Endothelial cell of umbilical vein (primary cell): ENCODE measurements at regions not wholly inside any gene's neighbourhood (a gene's known extent, or its start where the extent isn't known, plus 50 kb on each side); places are given as distances from the start of the nearest gene placed in this dataset.

Experiments
- BruUV-seq: library from RNA; stranded (reverse); fragments of 400-500 nt; replicated peaks from 2 replicates; lab custom pipeline; 2021; lab: Mats Ljungman, UMichigan
- CTCF ChIA-PET: fragments of 300-600, 350-600 bp; sonication (Branson Sonifier 250); formaldehyde crosslinking; loops from one replicate; lab custom pipeline; 2021; ENCODE audit warnings: antibody characterized with exemption, inconsistent platforms; lab: Charles Lee
- POLR2A ChIA-PET: fragments of 300-600, 350-600 bp; sonication (Branson Sonifier 250); formaldehyde crosslinking; loops from one replicate; lab custom pipeline; 2021; ENCODE audit warnings: antibody characterized with exemption, inconsistent platforms; lab: Charles Lee
- DNase-seq: peaks from one replicate; pipeline ENCODE4 v3.0.0-alpha.2; 2011; ENCODE audit warnings: low read depth, low spot score
- FAIRE-seq: peaks from 2 replicates; lab custom pipeline; 2011; peaks lifted over from hg19 to GRCh38; lab: Jason Lieb, UNC
- H2AFZ ChIP-seq: 2 replicates; pipeline ENCODE4 v1.6.0; 2012; ENCODE audit warnings: low read depth, low read length, control low read depth, inconsistent platforms
- H3K27ac ChIP-seq: 2 replicates; pipeline ENCODE4 v1.5.1; 2011; ENCODE audit warnings: low read depth, mild to moderate bottlenecking, control low read depth, low read length, moderate library complexity; ENCODE audit not compliant: insufficient read depth
- H3K27me3 ChIP-seq, 2 experiments: 2 replicates each; pipeline versions ENCODE4 v1.6.0 to v1.6.1; 2011; ENCODE audit warnings: low read length in 2 of 2, mixed read lengths in 1 of 2; ENCODE audit not compliant: control insufficient read depth in 2 of 2, insufficient read depth in 2 of 2
- H3K36me3 ChIP-seq, 2 experiments: 2 replicates in 1 of 2; 3 replicates in 1 of 2; pipeline ENCODE4 v1.5.1; 2011; ENCODE audit warnings: low read length in 2 of 2, mild to moderate bottlenecking in 1 of 2, moderate library complexity in 1 of 2; ENCODE audit not compliant: control insufficient read depth in 2 of 2, insufficient read depth in 2 of 2; ENCODE audit errors: extremely low read depth in 1 of 2
- H3K4me1 ChIP-seq: 3 replicates; pipeline ENCODE4 v1.5.1; 2011; ENCODE audit warnings: mild to moderate bottlenecking, low read length; ENCODE audit not compliant: control insufficient read depth, insufficient read depth; ENCODE audit errors: extremely low read depth
- H3K4me2 ChIP-seq: 2 replicates; pipeline ENCODE4 v1.6.1; 2011; ENCODE audit warnings: low read length, control low read depth, mixed read lengths; ENCODE audit not compliant: insufficient read depth
- H3K4me3 ChIP-seq, 3 experiments: fragments of 200-600 bp in 1 of 3; sonication (generic), shearing (Covaris generic) in 1 of 3; replicated peaks in 1 of 3; 2 replicates each; pipeline ENCODE4 v1.5.1; 2011 to 2016; ENCODE audit warnings: control low read depth in 3 of 3, low read length in 3 of 3, mild to moderate bottlenecking in 2 of 3, inconsistent platforms in 1 of 3, low read depth in 1 of 3, moderate library complexity in 1 of 3; ENCODE audit not compliant: insufficient read depth in 1 of 3
- H3K79me2 ChIP-seq: 2 replicates; pipeline ENCODE4 v1.6.0; 2012; ENCODE audit warnings: low read length, inconsistent platforms; ENCODE audit not compliant: control insufficient read depth, insufficient read depth
- H3K9ac ChIP-seq: replicated peaks from 2 replicates; pipeline ENCODE3; 2011; ENCODE audit warnings: low read length, control low read depth; ENCODE audit not compliant: insufficient read depth; ENCODE audit errors: extremely low read depth
- H3K9me1 ChIP-seq: replicated peaks from 3 replicates; pipeline ENCODE4 v1.6.0; 2011; ENCODE audit warnings: mild to moderate bottlenecking, low read length; ENCODE audit not compliant: control insufficient read depth, insufficient read depth; ENCODE audit errors: extremely low read depth
- H3K9me3 ChIP-seq: replicated peaks from 2 replicates; pipeline ENCODE4 v1.5.1; 2012; ENCODE audit warnings: low read length, inconsistent platforms; ENCODE audit not compliant: control insufficient read depth, insufficient read depth
- H4K20me1 ChIP-seq: replicated peaks from 2 replicates; pipeline ENCODE3; 2011; ENCODE audit warnings: mild to moderate bottlenecking, low read length; ENCODE audit not compliant: control insufficient read depth, insufficient read depth; ENCODE audit errors: extremely low read depth
- EZH2 ChIP-seq: IDR thresholded peaks from 2 replicates; pipeline ENCODE4 v1.6.1; 2012; ENCODE audit warnings: borderline replicate concordance, low read depth, mild to moderate bottlenecking, moderate library complexity, low read length, inconsistent platforms; ENCODE audit not compliant: severe bottlenecking
- FOS ChIP-seq: IDR thresholded peaks from 2 replicates; pipeline ENCODE4 v1.6.1; 2011; ENCODE audit warnings: mild to moderate bottlenecking, low read length, moderate library complexity, borderline replicate concordance; ENCODE audit not compliant: insufficient read depth
- GATA2 ChIP-seq: IDR thresholded peaks from 2 replicates; pipeline ENCODE4 v1.7.0; 2011; ENCODE audit warnings: low read depth, mild to moderate bottlenecking, moderate library complexity, mixed read lengths, low read length; ENCODE audit not compliant: insufficient read length, insufficient read depth
- MYC ChIP-seq: IDR thresholded peaks from one replicate; pipeline ENCODE4 v1.6.1; 2011; ENCODE audit warnings: mild to moderate bottlenecking, low read depth, low read length
- POLR2A ChIP-seq: IDR thresholded peaks from 2 replicates; pipeline ENCODE4 v1.6.1; 2012; ENCODE audit warnings: low read depth, mild to moderate bottlenecking, control low read depth, low read length
- POLR2AphosphoS5 ChIP-seq: IDR thresholded peaks from 2 replicates; pipeline ENCODE4 v1.6.1; 2012; ENCODE audit warnings: low read depth, mild to moderate bottlenecking, control low read depth, low read length, moderate library complexity; ENCODE audit not compliant: insufficient read depth
- dilution Hi-C: fragments of 300-500 bp; cut with MboI; formaldehyde crosslinking; loops from one replicate; pipeline ENCODE4 v1.15.0; 2019; ENCODE audit warnings: low sequenced_read_pairs; ENCODE audit not compliant: extremely low pct_ligation_motif_present
- intact Hi-C: fragments of 100-400 bp; cut with micrococcal nuclease; formaldehyde crosslinking; loops from one replicate; pipeline ENCODE4 v1.10.0; 2022
- TF ChIP-seq, protein P1 (sequence below), 2 donors: IDR thresholded peaks; 1 replicate in 1 of 2; 2 replicates in 1 of 2; pipeline ENCODE4 v1.5.1; 2011; ENCODE audit warnings: low read length in 2 of 2, mild to moderate bottlenecking in 2 of 2, moderate library complexity in 2 of 2, control low read depth in 1 of 2, inconsistent platforms in 1 of 2, low read depth in 1 of 2; ENCODE audit not compliant: insufficient read depth in 1 of 2; ENCODE audit errors: extremely low read depth in 1 of 2
- TF ChIP-seq, protein P2 (sequence below): IDR thresholded peaks from 2 replicates; pipeline ENCODE4 v1.6.1; 2011; ENCODE audit not compliant: insufficient read depth, insufficient read length

GRCh38 chr1:209268479-209268878, 315.0 kb upstream of the CAMK1G start:
- intact Hi-C loops (no loop called here), dilution Hi-C loops (no loop called here)
- POLR2A ChIA-PET: no interaction called here

DNA sequence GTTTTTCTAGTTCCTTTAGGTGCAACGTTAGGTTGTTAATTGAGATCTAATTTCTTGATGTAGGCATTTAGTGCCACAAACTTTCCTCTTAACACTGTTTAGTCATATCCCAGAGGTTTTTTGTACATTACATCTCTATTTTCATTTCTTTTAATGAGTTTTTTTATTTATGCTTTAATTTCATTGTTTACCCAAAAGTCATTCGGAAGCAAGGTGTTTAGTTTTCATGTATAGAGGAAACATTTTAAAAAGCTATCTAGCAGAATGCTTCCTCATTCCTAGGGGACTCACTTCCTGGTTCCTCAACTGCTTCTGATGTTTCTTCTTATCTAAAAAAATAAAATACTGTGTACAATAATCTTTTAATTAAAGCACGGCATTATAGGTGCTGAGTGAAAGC, 307.2 kb upstream of the CAMK1G start:
- Histone ChIP-seq H2AFZ (no peak overlapping the region), H3K36me3 (no peaks in the 10 kb centered on the region), H3K9me3 (no peaks in the 10 kb centered on the region), H3K27me3 (no peaks in the 10 kb centered on the region), H3K9me1 (no peaks in the 10 kb centered on the region), H3K79me2 (no peaks in the 10 kb centered on the region), H3K27ac (no peak overlapping the region), H3K4me2 (no peak overlapping the region), H3K4me1 (no peaks in the 10 kb centered on the region), H3K4me3 (no peak overlapping the region), H4K20me1 (no peaks in the 10 kb centered on the region), H3K9ac (no peak overlapping the region)
- no peak for FAIRE-seq
- intact Hi-C loops: no loop called here
- CTCF ChIA-PET: no interaction called here
- dilution Hi-C loops: no loop called here
- BruUV-seq: no TSS peak
- no peak for DNase-seq
- POLR2A ChIA-PET: no interaction called here
- TF ChIP-seq MYC (no peak), POLR2AphosphoS5 (no peak), EZH2 (no peak), FOS (no peak), POLR2A (no peak)
- TF ChIP-seq, protein P1, sequence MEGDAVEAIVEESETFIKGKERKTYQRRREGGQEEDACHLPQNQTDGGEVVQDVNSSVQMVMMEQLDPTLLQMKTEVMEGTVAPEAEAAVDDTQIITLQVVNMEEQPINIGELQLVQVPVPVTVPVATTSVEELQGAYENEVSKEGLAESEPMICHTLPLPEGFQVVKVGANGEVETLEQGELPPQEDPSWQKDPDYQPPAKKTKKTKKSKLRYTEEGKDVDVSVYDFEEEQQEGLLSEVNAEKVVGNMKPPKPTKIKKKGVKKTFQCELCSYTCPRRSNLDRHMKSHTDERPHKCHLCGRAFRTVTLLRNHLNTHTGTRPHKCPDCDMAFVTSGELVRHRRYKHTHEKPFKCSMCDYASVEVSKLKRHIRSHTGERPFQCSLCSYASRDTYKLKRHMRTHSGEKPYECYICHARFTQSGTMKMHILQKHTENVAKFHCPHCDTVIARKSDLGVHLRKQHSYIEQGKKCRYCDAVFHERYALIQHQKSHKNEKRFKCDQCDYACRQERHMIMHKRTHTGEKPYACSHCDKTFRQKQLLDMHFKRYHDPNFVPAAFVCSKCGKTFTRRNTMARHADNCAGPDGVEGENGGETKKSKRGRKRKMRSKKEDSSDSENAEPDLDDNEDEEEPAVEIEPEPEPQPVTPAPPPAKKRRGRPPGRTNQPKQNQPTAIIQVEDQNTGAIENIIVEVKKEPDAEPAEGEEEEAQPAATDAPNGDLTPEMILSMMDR (IDR thresholded peaks at IDR 0.05; ENCODE audit: extremely low read depth in 1 of 2, insufficient read depth in 1 of 2, low read depth in 1 of 2, low read length in 2 of 2): no peak
- TF ChIP-seq, protein P2, sequence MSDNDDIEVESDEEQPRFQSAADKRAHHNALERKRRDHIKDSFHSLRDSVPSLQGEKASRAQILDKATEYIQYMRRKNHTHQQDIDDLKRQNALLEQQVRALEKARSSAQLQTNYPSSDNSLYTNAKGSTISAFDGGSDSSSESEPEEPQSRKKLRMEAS: no peak

More at GRCh38 chr1:209268479-209268878, 315.0 kb upstream of the CAMK1G start:
- no peaks in the 10 kb centered on the region for H4K20me1 ChIP-seq
- no peaks in the 10 kb centered on the region for H3K36me3 ChIP-seq
- no peaks in the 10 kb centered on the region for H3K27me3 ChIP-seq
- no peak overlapping the region for H2AFZ ChIP-seq
- H3K9me1 ChIP-seq: no peaks in the 10 kb centered on the region
- TF ChIP-seq, protein P1 (IDR thresholded peaks at IDR 0.05; ENCODE audit: extremely low read depth in 1 of 2, insufficient read depth in 1 of 2, low read depth in 1 of 2, low read length in 2 of 2): no peak
- TF ChIP-seq GATA2 (peak; percentile 54), FOS (no peak)
- TF ChIP-seq, protein P2: no peak
- DNase-seq (no peak), FAIRE-seq (no peak)
- no peaks in the 10 kb centered on the region for H3K79me2 ChIP-seq
- H3K9ac ChIP-seq: no peak overlapping the region
- H3K4me1 ChIP-seq: no peaks in the 10 kb centered on the region
- H3K9me3 ChIP-seq: no peaks in the 10 kb centered on the region
- H3K4me2 ChIP-seq: no peak overlapping the region
- H3K27ac ChIP-seq: no peak overlapping the region
- no peak overlapping the region for H3K4me3 ChIP-seq
- CTCF ChIA-PET: no interaction called here
- BruUV-seq: no TSS peak
